Mesothelial cell of epicardium (in vitro differentiated cells): ENCODE measurements at regions not wholly inside any gene's neighbourhood (a gene's known extent, or its start where the extent isn't known, plus 50 kb on each side); places are given as distances from the start of the nearest gene placed in this dataset.

ENCODE experiments used
- DNase-seq, 2 experiments: peaks; one replicate each; pipeline ENCODE4 v3.0.0; 2021; ENCODE audit warnings: low spot score in 2 of 2; ENCODE audit not compliant: unreplicated experiment in 2 of 2
- H3K27ac Mint-ChIP-seq: 2 replicates; pipeline ENCODE4 v1.8.0; 2021; ENCODE audit warnings: mixed read lengths
- H3K27me3 Mint-ChIP-seq: 2 replicates; pipeline ENCODE4 v1.8.0; 2021; ENCODE audit warnings: low read depth, mixed read lengths
- H3K36me3 Mint-ChIP-seq: 2 replicates; pipeline ENCODE4 v1.8.0; 2021; ENCODE audit warnings: mixed read lengths
- H3K4me1 Mint-ChIP-seq: 2 replicates; pipeline ENCODE4 v1.8.0; 2021; ENCODE audit warnings: mixed read lengths
- H3K4me3 Mint-ChIP-seq: 2 replicates; pipeline ENCODE4 v1.8.0; 2021; ENCODE audit warnings: mild to moderate bottlenecking, moderate library complexity, mixed read lengths
- H3K9me3 Mint-ChIP-seq: 2 replicates; pipeline ENCODE4 v1.8.0; 2021; ENCODE audit warnings: mixed read lengths
- TF ChIP-seq, protein P1 (sequence below): fragments of 200-600 bp; sonication (generic); IDR thresholded peaks from one replicate; pipeline ENCODE4 v1.5.0; 2021; ENCODE audit warnings: antibody characterized with exemption; ENCODE audit not compliant: unreplicated experiment

DNA sequence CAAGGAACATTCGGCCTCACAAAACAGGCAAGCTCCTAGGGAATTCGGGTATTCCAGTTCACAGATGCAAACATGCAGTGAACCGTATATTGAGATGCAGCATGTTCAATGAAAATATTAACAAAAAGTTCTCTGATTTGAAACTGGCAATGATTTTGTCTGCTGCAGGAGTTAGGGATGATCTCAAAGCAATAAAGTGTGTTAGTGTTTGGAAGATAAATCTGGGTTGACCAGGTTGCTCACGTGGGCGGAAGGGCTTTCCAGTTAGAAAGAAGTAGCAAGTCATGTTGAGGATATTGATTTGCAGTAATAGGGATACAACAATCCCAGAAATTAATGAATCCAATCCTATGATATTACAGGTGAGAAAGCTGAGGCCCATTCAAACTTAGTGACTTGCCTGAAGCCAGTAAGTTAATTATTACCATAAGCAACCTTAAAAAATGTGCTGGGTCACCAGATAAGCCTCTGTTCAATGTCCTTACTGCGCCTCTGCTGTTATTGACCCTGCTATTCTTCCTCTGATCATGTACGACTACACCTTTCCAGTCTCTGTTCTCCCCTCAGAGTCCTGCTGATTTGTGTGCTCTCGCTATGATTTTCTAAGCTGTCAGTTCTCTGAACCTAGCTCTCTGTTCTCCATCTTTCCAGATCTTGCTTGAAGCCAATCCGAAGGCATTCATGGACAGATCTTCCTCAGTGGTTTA lies 370.8 kb downstream of the DSEL start:
- Mint-ChIP-seq H3K27me3 (no peaks in the 10 kb centered on the region), H3K9me3 (no peaks in the 10 kb centered on the region), H3K4me1 (peaks cover 13% of the 10 kb centered on the region), H3K36me3 (no peaks in the 10 kb centered on the region), H3K4me3 (no peak overlapping the region), H3K27ac (no peak overlapping the region)
- TF ChIP-seq, protein P1, sequence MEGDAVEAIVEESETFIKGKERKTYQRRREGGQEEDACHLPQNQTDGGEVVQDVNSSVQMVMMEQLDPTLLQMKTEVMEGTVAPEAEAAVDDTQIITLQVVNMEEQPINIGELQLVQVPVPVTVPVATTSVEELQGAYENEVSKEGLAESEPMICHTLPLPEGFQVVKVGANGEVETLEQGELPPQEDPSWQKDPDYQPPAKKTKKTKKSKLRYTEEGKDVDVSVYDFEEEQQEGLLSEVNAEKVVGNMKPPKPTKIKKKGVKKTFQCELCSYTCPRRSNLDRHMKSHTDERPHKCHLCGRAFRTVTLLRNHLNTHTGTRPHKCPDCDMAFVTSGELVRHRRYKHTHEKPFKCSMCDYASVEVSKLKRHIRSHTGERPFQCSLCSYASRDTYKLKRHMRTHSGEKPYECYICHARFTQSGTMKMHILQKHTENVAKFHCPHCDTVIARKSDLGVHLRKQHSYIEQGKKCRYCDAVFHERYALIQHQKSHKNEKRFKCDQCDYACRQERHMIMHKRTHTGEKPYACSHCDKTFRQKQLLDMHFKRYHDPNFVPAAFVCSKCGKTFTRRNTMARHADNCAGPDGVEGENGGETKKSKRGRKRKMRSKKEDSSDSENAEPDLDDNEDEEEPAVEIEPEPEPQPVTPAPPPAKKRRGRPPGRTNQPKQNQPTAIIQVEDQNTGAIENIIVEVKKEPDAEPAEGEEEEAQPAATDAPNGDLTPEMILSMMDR, result no peak
- DNase-seq, result no peak

DNA sequence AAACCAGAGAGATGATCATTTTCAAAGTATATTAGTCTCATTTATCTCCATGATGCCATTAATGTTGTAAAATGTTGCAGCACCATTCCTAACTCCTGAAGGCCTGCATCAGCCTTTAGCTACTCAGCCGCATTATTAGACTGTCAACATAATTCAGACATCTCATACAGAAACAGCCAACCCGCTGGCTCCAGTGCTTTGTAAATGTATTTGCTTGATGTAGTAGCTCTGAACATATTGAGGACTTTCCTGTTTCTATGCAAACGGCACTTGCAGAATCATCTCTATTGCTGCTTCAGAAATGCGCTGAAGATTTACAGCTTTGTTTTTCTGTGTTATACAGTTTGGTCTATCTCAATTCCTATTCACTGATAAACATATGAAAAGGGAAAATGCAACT lies 372.2 kb downstream of the DSEL start:
- Mint-ChIP-seq H3K4me1 (peaks cover 5% of the 10 kb centered on the region), H3K27ac (no peak overlapping the region)

DNA sequence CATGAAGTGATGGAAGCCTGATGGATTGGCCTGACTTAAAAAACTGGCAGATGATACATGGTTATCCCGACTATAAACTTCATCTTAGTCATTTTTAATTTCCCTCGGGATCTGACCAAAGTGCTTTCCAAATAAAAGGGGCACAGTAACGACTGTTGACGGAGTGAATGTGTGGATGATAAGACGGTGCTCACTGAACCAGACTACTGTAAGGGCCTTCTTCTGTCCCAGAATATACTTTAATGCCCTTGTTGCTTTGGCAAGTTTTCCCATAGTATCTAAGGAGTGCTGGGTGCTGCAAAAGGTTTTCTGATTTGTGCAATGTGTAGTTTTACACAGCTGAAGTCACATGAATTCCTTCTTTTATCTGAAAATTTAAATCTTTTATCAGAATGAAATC lies 373.5 kb downstream of the DSEL start:
- no peaks in the 10 kb centered on the region for H3K27me3 Mint-ChIP-seq
- H3K4me3 Mint-ChIP-seq, result no peak overlapping the region
- no peaks in the 10 kb centered on the region for H3K9me3 Mint-ChIP-seq
- TF ChIP-seq, protein P1, result no peak
- no peak overlapping the region for H3K27ac Mint-ChIP-seq
- peaks cover 5% of the 10 kb centered on the region for H3K4me1 Mint-ChIP-seq
- DNase-seq, result no peak
- no peaks in the 10 kb centered on the region for H3K36me3 Mint-ChIP-seq

More for the DNA sequence above, 372.2 kb downstream of the DSEL start:
- TF ChIP-seq, protein P1, result no peak
- no peak for DNase-seq
- Mint-ChIP-seq H3K36me3 (no peaks in the 10 kb centered on the region), H3K4me3 (no peak overlapping the region), H3K9me3 (no peaks in the 10 kb centered on the region), H3K27me3 (no peaks in the 10 kb centered on the region)

- no peaks in the 10 kb centered on the region for H3K9me3 Mint-ChIP-seq
- no peak overlapping the region for H3K27ac Mint-ChIP-seq
- no peak for DNase-seq
- H3K4me3 Mint-ChIP-seq, result no peak overlapping the region
- H3K4me1 Mint-ChIP-seq, result peaks cover 5% of the 10 kb centered on the region
- no peaks in the 10 kb centered on the region for H3K27me3 Mint-ChIP-seq
- no peaks in the 10 kb centered on the region for H3K36me3 Mint-ChIP-seq
- TF ChIP-seq, protein P1, result no peak
Measured at GRCh38 chr18:67142604-67143003, 373.9 kb downstream of the DSEL start.

- H3K27ac Mint-ChIP-seq, result no peak overlapping the region
- TF ChIP-seq, protein P1, result no peak
- no peak for DNase-seq
- H3K27me3 Mint-ChIP-seq, result no peaks in the 10 kb centered on the region
- H3K9me3 Mint-ChIP-seq, result no peaks in the 10 kb centered on the region
- no peak overlapping the region for H3K4me3 Mint-ChIP-seq
- no peaks in the 10 kb centered on the region for H3K36me3 Mint-ChIP-seq
- H3K4me1 Mint-ChIP-seq, result peaks cover 9% of the 10 kb centered on the region
Measured at GRCh38 chr18:67140495-67140894, 376.0 kb downstream of the DSEL start.

DNA sequence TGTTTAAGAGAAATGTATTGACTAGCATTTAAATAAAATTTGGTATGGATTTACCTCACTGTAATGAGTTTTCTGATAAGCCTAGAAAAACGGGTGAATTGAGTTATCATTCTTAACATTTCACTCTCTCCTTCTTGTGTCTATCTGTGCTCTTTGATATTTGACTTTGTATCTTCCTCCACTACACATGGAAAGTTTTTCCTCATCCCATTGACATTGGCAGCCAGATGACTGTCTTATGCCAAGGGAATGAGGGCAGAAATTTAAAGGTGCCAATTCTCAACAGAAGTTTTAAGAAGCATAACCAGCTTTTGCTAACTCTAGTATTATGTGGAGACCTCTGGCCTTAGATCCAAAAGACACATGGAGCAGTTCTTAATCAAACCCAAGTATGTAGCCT lies 376.6 kb downstream of the DSEL start:
- TF ChIP-seq, protein P1, result no peak
- Mint-ChIP-seq H3K36me3 (no peaks in the 10 kb centered on the region), H3K9me3 (no peaks in the 10 kb centered on the region), H3K4me3 (no peak overlapping the region), H3K27me3 (no peaks in the 10 kb centered on the region), H3K27ac (no peak overlapping the region), H3K4me1 (peaks cover 15% of the 10 kb centered on the region)
- DNase-seq, result no peak
